GM23248 (cell line): ENCODE measurements at regions not wholly inside any gene's neighbourhood (a gene's known extent, or its start where the extent isn't known, plus 50 kb on each side); places are given as distances from the start of the nearest gene placed in this dataset.
A peak's percentile ranks its signal among the peaks of the same experiment; 100 is the strongest.

ENCODE experiments used
- DNase-seq: peaks from one replicate; pipeline ENCODE4 v3.0.0-alpha.2; 2015
- H2AFZ ChIP-seq: fragments of 200-600 bp; sonication (generic); 2 replicates; pipeline ENCODE4 v1.6.1; 2016; ENCODE audit warnings: antibody characterized with exemption
- H3F3A ChIP-seq: fragments of 200-600 bp; sonication (generic); 2 replicates; pipeline ENCODE4 v1.6.1; 2016; ENCODE audit warnings: mild to moderate bottlenecking, antibody characterized with exemption, mixed run types; ENCODE audit not compliant: insufficient read depth
- H3K27ac ChIP-seq: fragments of 200-600 bp; sonication (generic); 2 replicates; pipeline ENCODE4 v1.5.1; 2016; ENCODE audit warnings: mild to moderate bottlenecking
- H3K27me3 ChIP-seq: fragments of 200-600 bp; sonication (generic); replicated peaks from 2 replicates; pipeline ENCODE4 v1.6.1; 2016; ENCODE audit warnings: mild to moderate bottlenecking; ENCODE audit not compliant: insufficient read depth
- H3K36me3 ChIP-seq: fragments of 200-600 bp; sonication (generic); 2 replicates; pipeline ENCODE4 v1.6.1; 2016; ENCODE audit warnings: low read depth, mild to moderate bottlenecking
- H3K4me1 ChIP-seq: fragments of 200-600 bp; sonication (generic); 2 replicates; pipeline ENCODE4 v1.6.1; 2016; ENCODE audit warnings: mild to moderate bottlenecking; ENCODE audit not compliant: insufficient read depth
- H3K4me2 ChIP-seq: fragments of 200-600 bp; sonication (generic); one replicate; pipeline ENCODE4 v1.6.1; 2016; ENCODE audit warnings: mild to moderate bottlenecking; ENCODE audit not compliant: unreplicated experiment
- H3K4me3 ChIP-seq: fragments of 200-600 bp; sonication (generic); 2 replicates; pipeline ENCODE4 v1.5.1; 2016; ENCODE audit warnings: mild to moderate bottlenecking
- H3K79me2 ChIP-seq: fragments of 200-600 bp; sonication (generic); 2 replicates; pipeline ENCODE4 v1.6.1; 2016; ENCODE audit warnings: mild to moderate bottlenecking; ENCODE audit not compliant: insufficient read depth
- H3K9ac ChIP-seq: fragments of 200-600 bp; sonication (generic); 2 replicates; pipeline ENCODE4 v1.6.1; 2016; ENCODE audit warnings: mild to moderate bottlenecking
- H3K9me2 ChIP-seq: fragments of 200-600 bp; sonication (generic); 2 replicates; pipeline ENCODE4 v1.6.1; 2016; ENCODE audit warnings: mixed run types, mild to moderate bottlenecking, moderate library complexity; ENCODE audit not compliant: insufficient read depth
- H3K9me3 ChIP-seq: fragments of 200-600 bp; sonication (generic); one replicate; pipeline ENCODE4 v1.6.1; 2017; ENCODE audit warnings: low read depth
- H4K20me1 ChIP-seq: fragments of 200-600 bp; sonication (generic); 2 replicates; pipeline ENCODE4 v1.6.0; 2016; ENCODE audit not compliant: insufficient read depth
- EZH2 ChIP-seq: fragments of 200-600 bp; sonication (generic); IDR thresholded peaks from 2 replicates; pipeline ENCODE4 v1.6.1; 2018; ENCODE audit warnings: antibody characterized with exemption, mild to moderate bottlenecking; ENCODE audit not compliant: insufficient read depth, poor library complexity, severe bottlenecking
- EZH2phosphoT487 ChIP-seq: fragments of 200-600 bp; sonication (generic); IDR thresholded peaks from 2 replicates; pipeline ENCODE4 v1.6.1; 2018; ENCODE audit warnings: antibody characterized with exemption, moderate library complexity, mild to moderate bottlenecking, low read depth; ENCODE audit not compliant: insufficient read depth
- WGBS, 2 experiments: methylation state at CpG; one replicate each; pipeline ENCODE4 v1.1.6; 2015 to 2017; ENCODE audit warnings: low lambda C conversion rate in 2 of 2, low coverage in 1 of 2; ENCODE audit errors: missing lambda C conversion rate in 2 of 2; 5-methylcytosine and 5-hydroxymethylcytosine counted together
- in situ Hi-C: fragments of 300-500 bp; cut with MboI; formaldehyde crosslinking; loops from 2 replicates; pipeline ENCODE4 v1.15.0; 2020

- H3F3A ChIP-seq: peaks cover 59% of the 10 kb centered on the region
- no peak overlapping the region for H2AFZ ChIP-seq
- DNase-seq: peak; percentile 58
- H3K9me3 ChIP-seq: no peaks in the 10 kb centered on the region
- H3K27me3 ChIP-seq: no peaks in the 10 kb centered on the region
- H3K79me2 ChIP-seq: peaks cover 77% of the 10 kb centered on the region
- no peaks in the 10 kb centered on the region for H3K36me3 ChIP-seq
- peaks cover 26% of the 10 kb centered on the region for H3K4me1 ChIP-seq
- 54 to 59% methylated on average over 15 of the region's 15 CpGs for WGBS, 2 experiments
- no peaks in the 10 kb centered on the region for H4K20me1 ChIP-seq
- peak overlapping the region; percentile 17 for H3K4me3 ChIP-seq
- no peaks in the 10 kb centered on the region for H3K9me2 ChIP-seq
- peak overlapping the region; percentile 77 for H3K4me2 ChIP-seq
- in situ Hi-C loops: no loop called here
- H3K27ac ChIP-seq: peak overlapping the region; percentile 96
- peak overlapping the region; percentile 78 for H3K9ac ChIP-seq
- TF ChIP-seq EZH2phosphoT487 (no peak), EZH2 (no peak)
Measured at GRCh38 chr17:77353684-77354419, 213.1 kb downstream of the SEC14L1 start.

- H2AFZ ChIP-seq: no peak overlapping the region
- H3K79me2 ChIP-seq: peaks cover 77% of the 10 kb centered on the region
- H3K4me2 ChIP-seq: peak overlapping the region; percentile 77
- no peaks in the 10 kb centered on the region for H3K27me3 ChIP-seq
- H3K27ac ChIP-seq: peak overlapping the region; percentile 96
- peak overlapping the region; percentile 17 for H3K4me3 ChIP-seq
- peaks cover 26% of the 10 kb centered on the region for H3K4me1 ChIP-seq
- DNase-seq: no peak
- no peaks in the 10 kb centered on the region for H3K36me3 ChIP-seq
- no peak for TF ChIP-seq EZH2phosphoT487
- TF ChIP-seq EZH2: no peak
- H4K20me1 ChIP-seq: no peaks in the 10 kb centered on the region
- H3K9me3 ChIP-seq: no peaks in the 10 kb centered on the region
- H3F3A ChIP-seq: peaks cover 59% of the 10 kb centered on the region
- 14 to 18% methylated on average over 4 to 5 of the region's 5 CpGs for WGBS, 2 experiments
- peak overlapping the region; percentile 78 for H3K9ac ChIP-seq
- in situ Hi-C loops: no loop called here
- H3K9me2 ChIP-seq: no peaks in the 10 kb centered on the region
Measured at GRCh38 chr17:77354420-77354669, 213.6 kb downstream of the SEC14L1 start.

GRCh38 chr17:77354670-77355455 is 214.1 kb downstream of the SEC14L1 start:
- no peaks in the 10 kb centered on the region for H3K9me2 ChIP-seq
- no peak for TF ChIP-seq EZH2phosphoT487
- TF ChIP-seq EZH2: no peak
- no peaks in the 10 kb centered on the region for H3K9me3 ChIP-seq
- H3K9ac ChIP-seq: peak overlapping the region; percentile 78
- H4K20me1 ChIP-seq: no peaks in the 10 kb centered on the region
- peak overlapping the region; percentile 77 for H3K4me2 ChIP-seq
- peaks cover 60% of the 10 kb centered on the region for H3F3A ChIP-seq
- no peaks in the 10 kb centered on the region for H3K36me3 ChIP-seq
- peaks cover 77% of the 10 kb centered on the region for H3K79me2 ChIP-seq
- WGBS, 2 experiments: 1 to 2% methylated on average over 25 of the region's 25 CpGs
- peak overlapping the region; percentile 17 for H3K4me3 ChIP-seq
- H3K27me3 ChIP-seq: no peaks in the 10 kb centered on the region
- peak; percentile 100 for DNase-seq
- peaks cover 25% of the 10 kb centered on the region for H3K4me1 ChIP-seq
- in situ Hi-C loops: no loop called here
- peak overlapping the region; percentile 96 for H3K27ac ChIP-seq
- H2AFZ ChIP-seq: no peak overlapping the region

- no peak overlapping the region for H3K4me2 ChIP-seq
- H3K36me3 ChIP-seq: no peaks in the 10 kb centered on the region
- in situ Hi-C loops: no loop called here
- 60 to 61% methylated on average over 14 to 15 of the region's 15 CpGs for WGBS, 2 experiments
- DNase-seq: peak; percentile 50
- H3K4me1 ChIP-seq: peaks cover 14% of the 10 kb centered on the region
- H3K9me2 ChIP-seq: no peaks in the 10 kb centered on the region
- peaks cover 68% of the 10 kb centered on the region for H3F3A ChIP-seq
- peaks cover 77% of the 10 kb centered on the region for H3K79me2 ChIP-seq
- no peaks in the 10 kb centered on the region for H3K9me3 ChIP-seq
- no peaks in the 10 kb centered on the region for H4K20me1 ChIP-seq
- no peaks in the 10 kb centered on the region for H3K27me3 ChIP-seq
- no peak overlapping the region for H3K4me3 ChIP-seq
- peak overlapping the region; percentile 96 for H3K27ac ChIP-seq
- no peak overlapping the region for H2AFZ ChIP-seq
- TF ChIP-seq EZH2phosphoT487 (no peak), EZH2 (no peak)
- no peak overlapping the region for H3K9ac ChIP-seq
Measured at GRCh38 chr17:77356109-77356689, 215.4 kb downstream of the SEC14L1 start.
